SK-N-SH (cell line): ENCODE measurements at regions not wholly inside any gene's neighbourhood (a gene's known extent, or its start where the extent isn't known, plus 50 kb on each side); places are given as distances from the start of the nearest gene placed in this dataset.

Experiments
- CTCF ChIA-PET: fragments of 300-600, 350-600 bp; formaldehyde crosslinking; extraction: SDS; loops from one replicate; lab custom pipeline; 2021; lab: Yijun Ruan, JAX
- POLR2A ChIA-PET: fragments of 350-600 bp; sonication (Branson Sonifier 250); formaldehyde crosslinking; extraction: SDS; loops from one replicate; lab custom pipeline; 2020; ENCODE audit warnings: antibody characterized with exemption, inconsistent platforms; lab: Yijun Ruan, JAX
- DNase-seq: peaks from one replicate; pipeline ENCODE4 v3.0.0; 2012
- H2AFZ ChIP-seq: fragments of 200-600 bp; sonication (generic); 2 replicates; pipeline ENCODE4 v1.8.1; 2016; ENCODE audit warnings: antibody characterized with exemption, mild to moderate bottlenecking, low read depth
- H3F3A ChIP-seq: fragments of 200-600 bp; sonication (generic); replicated peaks from 2 replicates; pipeline ENCODE3; 2016; ENCODE audit warnings: antibody characterized with exemption, mild to moderate bottlenecking; ENCODE audit not compliant: insufficient read depth
- H3K27ac ChIP-seq, 2 experiments: fragments of 200-500 bp in 1 of 2; fragments of 200-600 bp in 1 of 2; sonication (Bioruptor generic) in 1 of 2; sonication (generic), shearing (Covaris generic) in 1 of 2; 2 replicates each; pipeline versions ENCODE4 v1.5.1 to v1.6.1; 2014 to 2016; ENCODE audit warnings: low read depth in 2 of 2, inconsistent platforms in 1 of 2, low read length in 1 of 2, mild to moderate bottlenecking in 1 of 2, mixed read lengths in 1 of 2
- H3K27me3 ChIP-seq: fragments of 200-600 bp; sonication (generic), shearing (Covaris generic); 2 replicates; pipeline ENCODE4 v1.6.1; 2016; ENCODE audit warnings: mixed run types; ENCODE audit not compliant: insufficient read depth
- H3K36me3 ChIP-seq, 2 experiments: fragments of 200-500 bp in 1 of 2; fragments of 200-600 bp in 1 of 2; sonication (Bioruptor generic) in 1 of 2; sonication (generic) in 1 of 2; replicated peaks in 1 of 2; 2 replicates each; pipeline versions ENCODE3 to v1.5.1; 2014 to 2016; ENCODE audit warnings: low read length in 1 of 2, mild to moderate bottlenecking in 1 of 2; ENCODE audit not compliant: insufficient read depth in 2 of 2, control insufficient read depth in 1 of 2
- H3K4me1 ChIP-seq, 2 experiments: fragments of 200-500 bp in 1 of 2; fragments of 200-600 bp in 1 of 2; sonication (Bioruptor generic) in 1 of 2; sonication (generic), shearing (Covaris generic) in 1 of 2; 2 replicates each; pipeline versions ENCODE4 v1.5.1 to v1.6.1; 2014 to 2016; ENCODE audit warnings: low read depth in 1 of 2, low read length in 1 of 2, mixed run types in 1 of 2; ENCODE audit not compliant: insufficient read depth in 2 of 2, control insufficient read depth in 1 of 2
- H3K4me2 ChIP-seq: fragments of 200-600 bp; sonication (generic), shearing (Covaris generic); 2 replicates; pipeline ENCODE4 v1.6.1; 2017; ENCODE audit warnings: mixed run types
- H3K4me3 ChIP-seq, 2 experiments: fragments of 200-500 bp in 1 of 2; fragments of 200-600 bp in 1 of 2; sonication (Bioruptor generic) in 1 of 2; sonication (generic), shearing (Covaris generic) in 1 of 2; 2 replicates each; pipeline versions ENCODE4 v1.5.1 to v1.8.1; 2014 to 2016; ENCODE audit warnings: low read depth in 2 of 2, inconsistent platforms in 1 of 2, low read length in 1 of 2, mild to moderate bottlenecking in 1 of 2, mixed read lengths in 1 of 2, moderate library complexity in 1 of 2
- H3K79me2 ChIP-seq: fragments of 200-600 bp; sonication (generic); 2 replicates; pipeline ENCODE4 v1.8.1; 2017; ENCODE audit warnings: mild to moderate bottlenecking; ENCODE audit not compliant: insufficient read depth
- H3K9ac ChIP-seq: fragments of 200-600 bp; sonication (generic); 2 replicates; pipeline ENCODE4 v1.6.1; 2017; ENCODE audit warnings: mixed run types
- H3K9me2 ChIP-seq: fragments of 200-600 bp; sonication (generic); 2 replicates; pipeline ENCODE4 v1.6.1; 2017; ENCODE audit warnings: mixed run types
- H3K9me3 ChIP-seq: fragments of 200-600 bp; sonication (generic); 2 replicates; pipeline ENCODE4 v1.6.1; 2017; ENCODE audit warnings: mixed run types, mild to moderate bottlenecking, moderate library complexity
- H4K20me1 ChIP-seq: fragments of 200-600 bp; sonication (generic); 2 replicates; pipeline ENCODE4 v1.6.1; 2017; ENCODE audit warnings: mild to moderate bottlenecking, mixed run types; ENCODE audit not compliant: insufficient read depth
- EZH2phosphoT487 ChIP-seq: fragments of 200-600 bp; sonication (generic); IDR thresholded peaks from 2 replicates; pipeline ENCODE4 v1.6.1; 2017; ENCODE audit warnings: low read depth, mixed run types, mild to moderate bottlenecking, antibody characterized with exemption, moderate library complexity, borderline replicate concordance
- FOXJ3 ChIP-seq: sonication (generic); formaldehyde crosslinking; IDR thresholded peaks from 2 replicates; pipeline ENCODE4 v1.5.1; 2020; ENCODE audit warnings: mild to moderate bottlenecking, missing genetic modification reagents
- GATA2 ChIP-seq: sonication (generic); formaldehyde crosslinking; IDR thresholded peaks from 2 replicates; pipeline ENCODE4 v1.5.0; 2020; ENCODE audit warnings: mild to moderate bottlenecking, missing genetic modification reagents
- IRF3 ChIP-seq: fragments of 150-350 bp; IDR thresholded peaks from 2 replicates; pipeline ENCODE4 v1.6.1; 2016; ENCODE audit warnings: mild to moderate bottlenecking, low read depth, low read length
- MXI1 ChIP-seq: IDR thresholded peaks from 2 replicates; pipeline ENCODE4 v1.6.1; 2012; ENCODE audit warnings: mild to moderate bottlenecking, low read depth, low read length, improper control_type of control experiment
- NRF1 ChIP-seq: IDR thresholded peaks from 2 replicates; pipeline ENCODE4 v1.6.1; 2012; ENCODE audit warnings: low read depth, mild to moderate bottlenecking, low read length
- PBX3 ChIP-seq: IDR thresholded peaks from 2 replicates; pipeline ENCODE4; 2012
- POLR2AphosphoS5 ChIP-seq: IDR thresholded peaks from 2 replicates; pipeline ENCODE4 v1.6.1; 2012; ENCODE audit warnings: low read depth, low read length
- RCOR1 ChIP-seq: fragments of 150-350 bp; IDR thresholded peaks from 2 replicates; pipeline ENCODE4 v1.6.1; 2017; ENCODE audit warnings: antibody characterized with exemption, low read length
- RFX5 ChIP-seq: IDR thresholded peaks from 2 replicates; pipeline ENCODE4 v1.6.1; 2012; ENCODE audit warnings: mild to moderate bottlenecking, improper control_type of control experiment, low read length
- RXRA ChIP-seq: IDR thresholded peaks from 2 replicates; pipeline ENCODE4 v1.4.0; 2012; ENCODE audit warnings: low read depth, mild to moderate bottlenecking, borderline replicate concordance
- SMC3 ChIP-seq: IDR thresholded peaks from 2 replicates; pipeline ENCODE4 v1.6.1; 2012; ENCODE audit warnings: low read depth, low read length, improper control_type of control experiment
- TAF1 ChIP-seq: IDR thresholded peaks from 2 replicates; pipeline ENCODE4 v1.6.1; 2012; ENCODE audit warnings: low read depth, mild to moderate bottlenecking, low read length, moderate library complexity, borderline replicate concordance
- TEAD4 ChIP-seq: IDR thresholded peaks from 2 replicates; pipeline ENCODE4 v1.4.0; 2012; ENCODE audit warnings: mild to moderate bottlenecking, borderline replicate concordance; ENCODE audit not compliant: insufficient read depth
- YY1 ChIP-seq: IDR thresholded peaks from 2 replicates; pipeline ENCODE4 v1.4.0; 2012; ENCODE audit warnings: low read depth, mild to moderate bottlenecking
- WGBS: methylation state at CpG from one replicate; pipeline ENCODE4 v1.1.6; 2017; ENCODE audit warnings: low lambda C conversion rate; 5-methylcytosine and 5-hydroxymethylcytosine counted together
- TF ChIP-seq, protein P1 (sequence below): IDR thresholded peaks from 2 replicates; pipeline ENCODE4 v1.4.0; 2012; ENCODE audit warnings: low read depth, borderline replicate concordance
- TF ChIP-seq, protein P2 (sequence below): fragments of 200-600 bp; sonication (generic); IDR thresholded peaks from 2 replicates; pipeline ENCODE4 v1.6.1; 2017; ENCODE audit warnings: antibody characterized with exemption, mild to moderate bottlenecking, moderate library complexity
- TF ChIP-seq, protein P3 (sequence below): IDR thresholded peaks from 2 replicates; pipeline ENCODE4 v1.6.1; 2012; ENCODE audit warnings: mild to moderate bottlenecking, low read depth, low read length, moderate library complexity
- TF ChIP-seq, protein P4 (sequence below): IDR thresholded peaks from 2 replicates; pipeline ENCODE4 v1.4.0; 2012; ENCODE audit warnings: low read depth

GRCh38 chr16:9330095-9330494 is 238.7 kb downstream of the HAPSTR1 start:
- Histone ChIP-seq H3K4me1 (no peaks in the 10 kb centered on the region), H3K4me3 (no peak overlapping the region), H3K27me3 (no peaks in the 10 kb centered on the region), H3K36me3 (no peaks in the 10 kb centered on the region)
- DNase-seq = no peak
- CTCF ChIA-PET = no interaction called here
- TF ChIP-seq SMC3 = no peak
- no peak for TF ChIP-seq RCOR1
- TF ChIP-seq, protein P1, sequence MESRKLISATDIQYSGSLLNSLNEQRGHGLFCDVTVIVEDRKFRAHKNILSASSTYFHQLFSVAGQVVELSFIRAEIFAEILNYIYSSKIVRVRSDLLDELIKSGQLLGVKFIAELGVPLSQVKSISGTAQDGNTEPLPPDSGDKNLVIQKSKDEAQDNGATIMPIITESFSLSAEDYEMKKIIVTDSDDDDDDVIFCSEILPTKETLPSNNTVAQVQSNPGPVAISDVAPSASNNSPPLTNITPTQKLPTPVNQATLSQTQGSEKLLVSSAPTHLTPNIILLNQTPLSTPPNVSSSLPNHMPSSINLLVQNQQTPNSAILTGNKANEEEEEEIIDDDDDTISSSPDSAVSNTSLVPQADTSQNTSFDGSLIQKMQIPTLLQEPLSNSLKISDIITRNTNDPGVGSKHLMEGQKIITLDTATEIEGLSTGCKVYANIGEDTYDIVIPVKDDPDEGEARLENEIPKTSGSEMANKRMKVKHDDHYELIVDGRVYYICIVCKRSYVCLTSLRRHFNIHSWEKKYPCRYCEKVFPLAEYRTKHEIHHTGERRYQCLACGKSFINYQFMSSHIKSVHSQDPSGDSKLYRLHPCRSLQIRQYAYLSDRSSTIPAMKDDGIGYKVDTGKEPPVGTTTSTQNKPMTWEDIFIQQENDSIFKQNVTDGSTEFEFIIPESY = no peak
- no peak for TF ChIP-seq NRF1
- no peak for TF ChIP-seq IRF3
- TF ChIP-seq YY1 = no peak
- TF ChIP-seq EZH2phosphoT487 = no peak
- TF ChIP-seq TAF1 = no peak
- TF ChIP-seq GATA2 (CRISPR knock-in tag) = no peak
- TF ChIP-seq MXI1 = no peak
- TF ChIP-seq TEAD4 = no peak
- TF ChIP-seq PBX3 = no peak
- TF ChIP-seq, all 33 proteins: peak for 0
- Histone ChIP-seq H3F3A (no peaks in the 10 kb centered on the region), H3K79me2 (no peaks in the 10 kb centered on the region), H3K9me2 (no peaks in the 10 kb centered on the region), H3K9me3 (no peaks in the 10 kb centered on the region), H2AFZ (no peak overlapping the region), H3K4me2 (no peak overlapping the region), H4K20me1 (no peaks in the 10 kb centered on the region), H3K9ac (no peak overlapping the region), H3K27ac (no peak overlapping the region)
- POLR2A ChIA-PET = no interaction called here
- 21% methylated on average over 7 of the region's 7 CpGs for WGBS

DNA sequence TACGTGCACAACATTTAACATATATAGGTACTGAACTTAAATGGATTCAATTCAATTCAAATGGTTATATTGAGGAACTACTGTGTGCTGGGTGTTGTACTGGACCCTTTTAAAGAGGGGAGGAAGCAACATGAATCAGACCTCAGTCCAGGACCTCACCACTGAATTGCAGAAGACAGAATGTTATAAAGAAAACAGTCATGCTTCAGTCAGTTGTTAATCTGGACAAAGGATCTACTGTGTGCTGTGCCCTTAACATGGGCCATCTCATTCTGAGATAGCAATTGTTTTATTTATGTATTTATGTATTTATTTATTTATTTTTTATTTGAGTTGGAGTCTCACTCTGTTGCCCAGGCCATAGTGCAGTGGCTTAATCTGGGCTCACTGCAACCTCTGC is 240.1 kb downstream of the HAPSTR1 start:
- Histone ChIP-seq H3K27me3 (no peaks in the 10 kb centered on the region), H3F3A (no peaks in the 10 kb centered on the region), H3K9me3 (no peaks in the 10 kb centered on the region), H3K4me1 (no peaks in the 10 kb centered on the region), H3K9ac (no peak overlapping the region), H3K4me2 (no peak overlapping the region), H3K4me3 (no peak overlapping the region), H3K9me2 (no peaks in the 10 kb centered on the region), H2AFZ (no peak overlapping the region), H3K36me3 (no peaks in the 10 kb centered on the region), H4K20me1 (no peaks in the 10 kb centered on the region), H3K27ac (no peak overlapping the region), H3K79me2 (no peaks in the 10 kb centered on the region)
- WGBS = 35% methylated on average over 1 of the region's 1 CpG
- no peak for DNase-seq
- ChIA-PET POLR2A (no interaction called here), CTCF (no interaction called here)
- TF ChIP-seq, protein P2, sequence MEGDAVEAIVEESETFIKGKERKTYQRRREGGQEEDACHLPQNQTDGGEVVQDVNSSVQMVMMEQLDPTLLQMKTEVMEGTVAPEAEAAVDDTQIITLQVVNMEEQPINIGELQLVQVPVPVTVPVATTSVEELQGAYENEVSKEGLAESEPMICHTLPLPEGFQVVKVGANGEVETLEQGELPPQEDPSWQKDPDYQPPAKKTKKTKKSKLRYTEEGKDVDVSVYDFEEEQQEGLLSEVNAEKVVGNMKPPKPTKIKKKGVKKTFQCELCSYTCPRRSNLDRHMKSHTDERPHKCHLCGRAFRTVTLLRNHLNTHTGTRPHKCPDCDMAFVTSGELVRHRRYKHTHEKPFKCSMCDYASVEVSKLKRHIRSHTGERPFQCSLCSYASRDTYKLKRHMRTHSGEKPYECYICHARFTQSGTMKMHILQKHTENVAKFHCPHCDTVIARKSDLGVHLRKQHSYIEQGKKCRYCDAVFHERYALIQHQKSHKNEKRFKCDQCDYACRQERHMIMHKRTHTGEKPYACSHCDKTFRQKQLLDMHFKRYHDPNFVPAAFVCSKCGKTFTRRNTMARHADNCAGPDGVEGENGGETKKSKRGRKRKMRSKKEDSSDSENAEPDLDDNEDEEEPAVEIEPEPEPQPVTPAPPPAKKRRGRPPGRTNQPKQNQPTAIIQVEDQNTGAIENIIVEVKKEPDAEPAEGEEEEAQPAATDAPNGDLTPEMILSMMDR = no peak
- TF ChIP-seq FOXJ3 (CRISPR knock-in tag) (no peak), GATA2 (CRISPR knock-in tag) (no peak), POLR2AphosphoS5 (no peak), RFX5 (no peak), SMC3 (no peak), RXRA (no peak), YY1 (no peak)
- TF ChIP-seq, protein P3, sequence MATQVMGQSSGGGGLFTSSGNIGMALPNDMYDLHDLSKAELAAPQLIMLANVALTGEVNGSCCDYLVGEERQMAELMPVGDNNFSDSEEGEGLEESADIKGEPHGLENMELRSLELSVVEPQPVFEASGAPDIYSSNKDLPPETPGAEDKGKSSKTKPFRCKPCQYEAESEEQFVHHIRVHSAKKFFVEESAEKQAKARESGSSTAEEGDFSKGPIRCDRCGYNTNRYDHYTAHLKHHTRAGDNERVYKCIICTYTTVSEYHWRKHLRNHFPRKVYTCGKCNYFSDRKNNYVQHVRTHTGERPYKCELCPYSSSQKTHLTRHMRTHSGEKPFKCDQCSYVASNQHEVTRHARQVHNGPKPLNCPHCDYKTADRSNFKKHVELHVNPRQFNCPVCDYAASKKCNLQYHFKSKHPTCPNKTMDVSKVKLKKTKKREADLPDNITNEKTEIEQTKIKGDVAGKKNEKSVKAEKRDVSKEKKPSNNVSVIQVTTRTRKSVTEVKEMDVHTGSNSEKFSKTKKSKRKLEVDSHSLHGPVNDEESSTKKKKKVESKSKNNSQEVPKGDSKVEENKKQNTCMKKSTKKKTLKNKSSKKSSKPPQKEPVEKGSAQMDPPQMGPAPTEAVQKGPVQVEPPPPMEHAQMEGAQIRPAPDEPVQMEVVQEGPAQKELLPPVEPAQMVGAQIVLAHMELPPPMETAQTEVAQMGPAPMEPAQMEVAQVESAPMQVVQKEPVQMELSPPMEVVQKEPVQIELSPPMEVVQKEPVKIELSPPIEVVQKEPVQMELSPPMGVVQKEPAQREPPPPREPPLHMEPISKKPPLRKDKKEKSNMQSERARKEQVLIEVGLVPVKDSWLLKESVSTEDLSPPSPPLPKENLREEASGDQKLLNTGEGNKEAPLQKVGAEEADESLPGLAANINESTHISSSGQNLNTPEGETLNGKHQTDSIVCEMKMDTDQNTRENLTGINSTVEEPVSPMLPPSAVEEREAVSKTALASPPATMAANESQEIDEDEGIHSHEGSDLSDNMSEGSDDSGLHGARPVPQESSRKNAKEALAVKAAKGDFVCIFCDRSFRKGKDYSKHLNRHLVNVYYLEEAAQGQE = no peak
- TF ChIP-seq, protein P4, sequence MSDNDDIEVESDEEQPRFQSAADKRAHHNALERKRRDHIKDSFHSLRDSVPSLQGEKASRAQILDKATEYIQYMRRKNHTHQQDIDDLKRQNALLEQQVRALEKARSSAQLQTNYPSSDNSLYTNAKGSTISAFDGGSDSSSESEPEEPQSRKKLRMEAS = no peak
